Brain pericyte (primary cell): ENCODE measurements at regions not wholly inside any gene's neighbourhood (a gene's known extent, or its start where the extent isn't known, plus 50 kb on each side); places are given as distances from the start of the nearest gene placed in this dataset.
"Not testable (repeated sequence)": the region's sequence is repeated elsewhere in the genome, so short reads cannot be mapped to it uniquely, and the experiment has no call there.

Experiments used
- DNase-seq: peaks from one replicate; pipeline ENCODE4 v3.0.0-alpha.2; 2012; ENCODE audit warnings: low read depth, low spot score

DNA sequence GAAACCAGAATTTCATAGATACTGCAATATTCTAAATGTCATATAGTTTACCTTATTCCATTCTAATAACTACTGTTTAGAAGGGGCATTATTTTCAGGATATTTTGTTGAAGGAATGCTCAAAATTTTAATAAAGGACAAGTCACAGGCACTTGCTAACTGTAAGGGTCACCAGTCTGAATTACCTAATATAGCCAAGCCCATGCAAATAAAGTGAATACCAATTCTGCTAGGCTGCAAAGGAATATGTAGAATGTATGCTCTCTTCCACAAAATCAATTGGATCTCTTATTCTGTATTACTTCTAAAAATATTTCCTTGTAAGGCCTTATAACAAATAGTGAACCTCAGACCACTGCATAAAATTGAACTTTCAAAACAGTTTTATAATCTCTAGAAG lies 52.3 kb upstream of the FAT4 start:
- no peak for DNase-seq

DNA sequence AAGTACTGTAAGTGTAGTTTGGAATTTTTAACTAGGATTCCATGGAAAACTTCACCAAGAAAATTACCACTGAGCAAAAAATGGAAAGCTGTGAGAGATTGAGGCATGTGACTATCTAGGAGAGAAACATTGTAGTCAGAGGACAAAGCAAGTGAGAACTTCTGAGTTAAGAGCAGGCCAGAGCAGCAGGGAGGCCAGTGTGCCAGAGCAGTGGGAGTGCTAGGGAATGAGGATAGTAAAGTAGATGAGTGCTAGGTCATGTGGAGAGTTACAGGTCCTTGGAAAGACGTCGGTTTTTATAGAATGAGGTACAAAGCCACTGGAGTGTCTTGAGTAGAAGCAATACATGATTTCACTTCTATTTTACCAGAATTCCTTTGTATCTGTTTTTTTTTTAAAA lies 52.7 kb upstream of the FAT4 start:
- no peak for DNase-seq

DNA sequence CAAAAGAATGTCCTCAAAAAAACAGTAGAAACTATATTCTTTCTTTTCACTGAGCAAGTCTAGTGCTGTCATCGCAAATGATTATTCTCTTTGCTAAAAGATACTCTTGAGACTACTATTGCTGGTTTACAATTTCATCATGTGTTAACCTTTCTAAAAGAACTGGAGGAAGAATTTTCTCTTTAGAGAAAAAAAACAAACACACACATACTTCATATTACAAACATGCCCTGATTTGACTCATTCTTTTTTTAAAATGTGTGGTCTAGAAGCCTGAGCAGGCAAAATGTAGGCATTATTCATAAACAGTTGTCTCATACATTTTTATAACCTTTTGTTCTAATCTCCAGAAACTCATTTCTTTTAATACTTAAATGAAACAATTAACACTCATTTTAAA lies 60.6 kb upstream of the FAT4 start:
- peak; percentile 45 for DNase-seq

DNA sequence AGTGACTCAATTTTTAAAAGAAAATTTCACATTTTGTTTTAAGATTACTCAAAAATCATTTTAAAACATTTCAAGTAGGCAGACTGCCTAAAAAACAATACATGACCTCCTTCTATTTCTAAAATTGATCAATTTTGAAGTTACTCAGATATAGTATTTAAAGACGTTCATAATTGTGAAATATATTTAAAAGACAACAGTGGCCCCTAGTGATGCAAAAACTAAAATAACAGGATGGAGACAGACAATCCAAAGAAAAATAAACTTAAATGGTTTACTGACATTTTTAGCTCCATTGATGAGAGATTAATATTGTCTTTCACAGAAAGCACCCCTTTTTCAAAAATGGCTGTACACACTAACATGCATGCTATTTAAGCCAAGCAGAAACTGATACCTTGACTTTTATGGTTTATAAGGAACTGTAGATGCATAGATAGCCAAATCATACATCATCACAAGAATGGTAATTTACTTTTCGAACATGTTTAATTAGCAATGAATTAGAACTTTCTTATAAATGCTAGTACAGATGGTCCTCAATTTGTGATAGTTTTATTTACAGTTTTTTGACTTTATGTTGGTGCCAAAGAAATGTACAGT lies 69.8 kb upstream of the FAT4 start:
- no peak for DNase-seq

DNA sequence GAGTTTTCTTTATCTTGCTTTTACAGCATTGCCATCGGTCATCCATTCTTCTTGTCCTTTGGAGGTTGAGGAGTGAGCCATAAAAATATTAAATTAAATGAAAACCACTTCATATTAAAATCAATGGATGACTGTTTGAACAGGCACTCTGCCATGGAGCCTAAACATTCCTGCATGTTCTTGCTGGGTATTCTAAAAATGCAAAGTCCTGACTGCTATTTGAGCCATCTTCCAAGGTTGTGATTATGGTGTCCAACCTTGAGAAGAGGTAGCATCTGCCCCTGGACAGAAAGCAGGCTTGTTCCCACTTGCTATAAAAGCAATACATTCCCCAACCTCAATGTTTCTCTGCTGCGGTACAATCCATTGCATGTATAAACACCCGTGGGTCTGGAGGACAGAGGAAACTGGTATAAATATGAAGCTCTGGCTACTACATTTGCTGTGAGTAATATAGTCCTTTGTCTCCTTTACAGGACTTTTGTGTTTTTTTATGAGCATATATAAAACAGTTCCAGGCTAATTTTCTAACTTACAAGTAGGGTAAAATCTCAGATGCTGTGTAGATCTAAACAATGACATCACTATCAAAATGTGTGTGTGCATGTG lies 70.9 kb upstream of the FAT4 start:
- no peak for DNase-seq

DNA sequence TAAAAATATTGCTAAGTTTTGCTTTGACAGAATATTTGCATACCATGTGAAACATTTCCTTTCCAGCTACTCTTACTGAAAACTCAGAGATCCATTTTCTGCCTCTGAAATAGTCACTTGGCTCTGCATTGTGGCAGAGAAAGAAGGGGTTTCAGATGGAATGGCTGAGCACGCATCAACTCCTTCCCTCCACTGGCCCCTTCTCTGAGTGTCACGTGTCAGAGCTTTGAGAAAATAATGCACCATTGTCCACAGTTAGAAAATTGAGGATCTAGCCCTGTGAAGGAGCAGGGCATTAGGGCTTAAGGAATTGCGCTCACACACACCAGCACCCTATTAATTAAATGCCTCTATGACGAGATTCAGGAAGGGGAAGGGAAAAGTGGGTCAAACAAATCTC lies 78.8 kb upstream of the FAT4 start:
- no peak for DNase-seq

DNA sequence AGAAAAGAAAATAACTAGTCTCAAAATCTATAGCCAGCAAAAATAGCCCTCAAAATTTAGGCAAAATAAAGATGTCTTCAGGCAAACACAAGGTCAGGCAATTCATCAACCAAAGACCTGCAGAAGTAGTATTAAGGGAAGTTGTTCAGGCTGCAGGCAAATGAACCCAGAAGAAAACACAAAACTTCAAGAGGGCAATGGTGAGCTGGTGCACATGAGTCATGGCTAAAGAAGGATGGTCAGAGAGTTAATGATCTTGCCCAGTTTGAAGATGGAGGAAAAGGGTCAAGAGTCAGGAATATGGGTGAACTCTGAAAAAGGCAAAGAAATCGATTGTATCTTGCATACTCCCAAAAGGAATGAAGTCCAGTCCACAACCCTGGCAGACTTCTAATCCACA lies 83.1 kb upstream of the FAT4 start:
- DNase-seq = no peak

DNA sequence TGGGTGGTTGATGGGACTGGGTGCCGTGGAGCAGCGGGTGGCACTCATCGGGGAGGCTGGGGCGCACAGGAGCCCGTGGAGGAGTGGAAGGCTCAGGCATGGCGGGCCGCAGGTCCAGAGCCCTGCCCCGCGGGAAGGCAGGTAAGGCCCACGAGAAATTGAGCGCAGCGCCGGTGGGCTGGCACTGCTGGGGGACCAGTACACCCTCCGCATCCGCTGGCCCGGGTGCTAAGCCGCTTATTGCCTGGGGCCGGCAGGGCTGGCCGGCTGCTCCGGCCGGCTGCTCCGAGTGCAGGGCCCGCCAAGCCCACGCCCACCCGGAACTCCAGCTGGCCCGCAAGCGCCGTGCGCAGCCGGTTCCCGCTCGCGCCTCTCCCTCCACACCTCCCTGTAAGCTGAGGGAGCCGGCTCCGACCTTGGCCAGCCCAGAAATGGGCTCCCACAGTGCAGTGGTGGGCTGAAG lies 85.1 kb upstream of the FAT4 start:
- no peak for DNase-seq

DNA sequence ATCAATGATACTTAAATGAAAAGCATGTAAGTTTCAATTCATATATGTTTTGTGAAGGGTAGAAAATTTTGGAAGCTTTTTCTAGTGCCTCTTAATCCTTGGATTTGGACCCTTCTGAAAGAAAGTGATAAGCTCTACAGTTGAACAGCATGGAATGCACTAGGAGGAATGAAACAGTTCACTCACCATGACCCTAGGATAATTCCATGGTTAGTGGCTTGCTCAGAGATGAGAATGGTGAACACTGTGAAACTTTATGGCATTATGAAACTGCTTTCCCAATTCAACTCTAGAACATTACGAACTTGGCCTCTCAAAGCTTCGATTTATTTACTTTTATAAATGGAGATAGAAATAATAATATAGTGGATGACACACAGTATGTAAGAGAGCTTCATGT lies 88.9 kb upstream of the FAT4 start:
- DNase-seq = no peak

DNA sequence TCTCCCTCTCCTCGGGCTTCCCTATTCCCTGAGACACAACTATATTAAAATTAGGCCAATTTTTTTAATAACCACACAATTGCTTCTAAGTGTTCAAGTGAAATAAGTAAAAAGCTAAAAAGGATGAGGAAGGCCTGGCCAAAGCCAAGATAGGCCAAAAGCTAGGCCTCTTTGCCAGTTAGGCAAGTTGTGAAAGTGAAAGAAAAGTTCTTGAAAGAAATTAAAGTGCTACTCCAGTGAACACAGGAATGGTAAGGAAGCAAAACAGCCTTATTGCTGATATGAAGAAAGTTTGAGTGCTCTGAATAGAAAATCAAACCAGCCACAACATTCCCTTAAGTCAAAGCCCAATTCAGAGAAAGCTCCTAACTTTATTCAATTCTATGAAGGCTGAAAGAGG lies 114.2 kb upstream of the FAT4 start:
- no peak for DNase-seq

DNA sequence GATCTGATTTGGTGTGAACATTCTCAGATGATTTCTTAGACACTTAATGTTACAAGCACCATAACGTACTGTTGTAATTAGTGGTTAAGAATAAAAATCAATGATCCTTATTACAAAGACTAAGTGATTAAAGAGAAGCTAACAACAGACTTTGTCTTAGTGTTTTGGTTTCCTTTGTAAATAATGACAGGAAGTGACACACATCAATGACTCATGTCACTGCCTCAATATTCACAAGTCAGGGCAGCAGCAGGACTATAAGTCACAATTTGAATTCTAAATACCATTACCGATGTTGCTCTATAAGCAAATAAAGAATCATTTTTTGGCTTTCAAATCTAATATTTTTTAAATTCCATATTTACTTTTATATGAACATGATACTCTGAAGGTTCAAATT lies 115.8 kb upstream of the FAT4 start:
- DNase-seq = no peak

DNA sequence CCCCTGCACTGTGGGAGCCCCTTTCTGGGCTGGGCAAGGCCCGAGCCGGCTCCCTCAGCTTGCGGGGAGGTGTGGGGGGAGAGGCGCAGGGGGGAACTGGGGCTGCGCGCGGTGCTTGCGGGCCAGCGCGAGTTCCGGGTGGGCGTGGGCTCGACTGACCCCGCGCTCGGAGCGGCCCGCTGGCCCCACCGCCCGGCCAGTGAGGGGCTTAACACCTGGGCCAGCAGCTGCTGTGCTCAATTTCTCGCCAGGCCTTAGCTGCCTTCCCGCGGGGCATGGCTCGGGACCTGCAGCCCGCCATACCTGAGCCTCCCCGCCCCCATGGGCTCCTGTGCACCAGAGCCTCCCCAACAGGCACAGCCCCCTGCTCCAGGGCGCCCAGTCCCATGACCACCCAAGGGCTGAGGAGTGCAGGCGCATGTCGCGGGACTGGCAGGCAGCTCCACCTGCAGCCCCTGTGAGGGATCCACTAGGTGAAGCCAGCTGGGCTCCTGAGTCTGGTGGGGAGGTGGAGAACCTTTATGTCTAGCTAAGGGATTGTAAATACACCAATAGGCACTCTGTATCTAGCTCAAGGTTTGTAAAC lies 122.8 kb upstream of the FAT4 start:
- DNase-seq = not testable (repeated sequence)

DNA sequence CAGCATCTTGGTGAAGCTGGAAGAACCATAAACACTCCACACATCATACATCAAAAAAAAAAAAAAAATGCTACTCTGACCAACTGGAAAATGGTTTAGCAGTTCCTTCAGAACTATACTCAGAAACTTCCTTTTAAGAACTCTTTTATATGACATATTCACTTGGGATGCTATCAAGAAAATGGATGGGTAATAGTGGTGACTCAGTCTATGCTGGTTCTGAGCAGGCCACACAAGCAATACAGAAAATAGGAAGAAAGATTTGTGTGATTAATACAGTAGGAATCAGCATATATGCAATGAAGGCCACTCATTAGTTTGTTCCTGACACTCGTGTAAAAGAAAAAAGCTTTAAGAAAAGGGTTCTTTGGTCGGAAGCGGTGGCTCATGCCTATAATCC lies 123.5 kb upstream of the FAT4 start:
- no peak for DNase-seq

DNA sequence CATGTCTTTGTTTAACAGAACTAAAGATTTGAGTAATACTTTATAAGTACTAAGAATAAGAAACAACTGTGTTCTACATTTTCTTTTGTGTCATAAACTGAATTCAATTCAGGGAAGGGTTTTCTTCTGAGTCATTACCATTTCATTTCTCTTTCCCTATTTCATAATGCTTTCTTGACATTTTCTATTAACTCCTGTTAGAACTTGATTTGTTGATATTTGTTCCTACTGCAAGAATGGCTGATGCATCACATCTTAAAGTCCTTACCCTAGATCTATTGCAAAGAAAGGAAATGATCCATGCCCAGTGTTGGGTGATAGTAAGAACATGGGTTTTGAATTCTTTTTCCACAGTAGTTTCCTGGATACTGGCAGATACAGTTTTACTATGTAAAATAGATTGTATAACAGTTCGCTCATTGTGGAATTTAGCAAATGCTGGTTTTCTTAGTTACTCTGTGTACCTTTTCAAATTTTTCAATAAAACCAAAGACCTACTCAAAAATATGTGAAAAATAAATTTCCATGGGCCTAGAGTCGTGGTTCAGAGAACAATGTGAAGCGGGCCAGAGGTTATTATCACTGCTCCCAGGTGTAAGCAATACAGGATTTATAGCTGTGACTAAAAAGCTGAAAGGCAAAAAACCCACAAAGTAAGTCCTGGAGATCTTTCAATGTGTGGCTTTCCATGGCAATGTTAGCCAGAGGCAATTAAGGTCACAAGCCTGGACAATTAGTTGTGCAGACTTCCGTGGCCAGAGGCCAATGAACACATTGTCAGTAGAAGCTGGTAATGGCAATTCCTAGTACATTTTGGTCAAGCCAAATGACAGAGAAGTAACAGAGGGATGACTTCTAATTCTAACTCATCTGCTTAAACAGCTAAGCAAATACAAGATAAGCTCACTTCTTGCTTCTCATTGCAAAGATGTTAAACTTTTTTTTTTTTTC lies 127.3 kb upstream of the FAT4 start:
- no peak for DNase-seq

DNA sequence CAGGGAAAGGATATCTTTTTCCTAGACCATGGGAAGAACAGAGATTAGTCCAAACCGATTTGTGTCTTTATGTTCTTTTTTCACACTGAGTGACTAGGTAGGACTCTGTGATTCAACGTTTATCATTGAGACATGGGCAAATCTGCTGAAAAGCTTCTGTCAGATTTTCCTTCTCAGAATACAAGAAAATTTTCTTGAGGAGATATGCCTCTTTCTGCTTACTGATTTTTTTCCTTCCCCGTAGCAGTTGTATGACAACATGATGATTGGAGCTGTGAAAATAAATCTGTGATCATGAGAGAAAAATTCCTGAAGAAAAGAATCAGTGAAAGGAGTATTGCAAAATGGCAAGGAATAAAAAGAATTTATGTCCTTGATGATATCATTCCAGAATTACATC lies 130.6 kb upstream of the FAT4 start:
- DNase-seq = no peak

DNA sequence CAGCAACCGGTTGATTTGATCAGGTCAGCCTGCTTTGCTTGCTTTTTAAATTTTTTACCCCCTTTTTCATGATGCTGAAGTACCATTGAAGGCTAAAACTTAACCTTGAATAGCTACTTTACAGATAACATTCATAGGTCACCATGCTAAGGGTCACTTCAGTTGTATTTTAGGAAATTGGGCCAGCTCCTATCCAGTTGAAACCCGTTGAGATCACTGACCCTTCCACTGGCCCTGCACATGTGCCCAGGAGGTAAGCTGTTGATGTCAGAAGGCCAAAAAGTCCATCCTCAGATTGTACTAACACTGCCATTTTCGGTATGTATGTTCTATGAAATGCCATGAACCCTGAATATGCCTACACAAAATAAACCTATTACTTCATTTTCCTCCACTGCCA lies 133.0 kb upstream of the FAT4 start:
- DNase-seq = no peak

DNA sequence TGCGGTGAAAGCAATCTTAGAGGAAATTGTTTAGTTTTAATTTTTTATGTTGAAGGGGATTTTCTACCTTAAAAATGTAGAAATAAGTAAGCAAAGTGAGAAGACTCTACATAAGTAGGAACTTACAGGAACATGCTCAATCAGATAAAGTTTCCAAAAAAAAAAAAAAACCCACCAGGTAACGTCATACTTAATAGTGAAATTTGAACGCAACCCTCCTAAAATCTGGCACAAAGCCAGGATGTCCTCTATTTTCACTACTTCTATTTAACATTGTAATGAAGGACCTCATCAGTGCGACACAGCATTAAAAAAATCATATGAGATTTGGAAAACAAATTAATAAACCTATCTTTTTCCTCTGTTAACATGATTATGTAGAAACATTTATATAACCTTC lies 135.0 kb upstream of the FAT4 start:
- DNase-seq = no peak

DNA sequence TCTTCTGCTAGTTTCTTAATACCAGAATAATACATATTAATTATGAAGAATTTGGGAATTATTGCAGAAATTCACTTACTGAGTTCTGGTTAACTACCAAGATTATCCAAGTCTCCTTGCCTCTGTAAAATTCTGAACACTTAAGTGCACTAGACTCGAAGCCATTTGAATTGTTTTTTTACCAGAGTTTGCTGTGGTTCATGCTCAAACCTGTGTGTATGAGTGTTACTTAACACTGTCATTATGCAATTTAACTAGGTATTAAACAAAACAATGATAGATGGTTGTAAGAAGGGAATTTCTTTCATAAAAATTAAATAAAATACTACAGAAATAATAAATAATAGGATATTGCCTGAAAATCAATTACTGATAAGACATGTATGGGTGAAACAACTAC lies 145.6 kb upstream of the FAT4 start:
- DNase-seq = no peak

DNA sequence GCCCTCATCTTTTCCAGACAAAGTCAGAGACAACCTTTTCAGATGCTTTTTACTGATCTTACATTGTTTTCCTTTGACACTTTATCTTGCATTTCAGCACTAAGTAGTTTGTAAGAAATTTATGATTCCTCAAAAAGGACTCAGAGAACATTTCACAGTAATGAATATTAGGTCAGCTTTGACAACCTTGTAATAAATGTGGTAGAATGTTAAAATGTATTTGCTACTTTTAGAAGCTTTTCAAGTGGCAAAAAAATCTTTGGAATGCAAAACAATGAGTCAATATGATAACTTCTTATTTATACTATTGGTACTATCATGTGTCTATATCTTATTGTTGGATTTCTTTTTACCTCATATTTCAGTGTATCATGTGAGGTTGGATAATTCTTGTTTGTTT lies 146.2 kb upstream of the FAT4 start:
- no peak for DNase-seq

DNA sequence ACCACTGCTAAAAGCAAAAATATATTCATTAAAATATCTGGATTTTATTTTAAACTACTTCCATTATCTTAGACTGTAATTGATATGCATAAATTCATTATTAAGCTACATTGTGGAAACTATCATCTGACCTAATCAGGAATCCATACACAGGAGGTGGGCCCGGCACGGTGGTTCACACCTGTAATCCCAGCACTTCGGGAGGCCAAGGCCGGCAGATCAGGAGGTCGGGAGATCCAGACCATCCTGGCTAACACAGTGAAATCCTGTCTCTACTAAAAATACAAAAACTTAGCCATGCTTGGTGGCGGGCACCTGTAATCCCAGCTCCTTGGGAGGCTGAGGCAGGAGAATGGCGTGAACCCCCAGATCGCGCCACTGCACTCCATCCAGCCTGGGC lies 148.7 kb upstream of the FAT4 start:
- DNase-seq = not testable (repeated sequence)

DNA sequence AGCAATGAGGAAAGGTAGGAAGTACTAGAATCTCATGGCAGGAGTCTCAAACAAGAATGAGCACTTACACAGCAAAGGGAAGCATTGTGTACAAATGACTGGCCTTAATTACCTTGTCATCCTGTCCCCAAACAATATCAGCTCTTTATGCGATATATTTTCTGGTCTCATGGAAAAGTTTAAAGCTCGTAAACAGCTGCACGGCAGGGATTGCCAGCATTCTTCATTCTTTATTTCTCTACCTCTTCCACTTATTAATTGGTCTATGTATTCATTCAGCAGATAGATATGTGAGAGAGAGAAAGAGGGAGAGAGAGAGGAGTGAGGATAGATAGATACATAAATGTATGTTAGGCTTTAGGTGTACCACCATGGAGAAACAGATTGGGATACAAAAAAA lies 155.8 kb upstream of the FAT4 start:
- no peak for DNase-seq

DNA sequence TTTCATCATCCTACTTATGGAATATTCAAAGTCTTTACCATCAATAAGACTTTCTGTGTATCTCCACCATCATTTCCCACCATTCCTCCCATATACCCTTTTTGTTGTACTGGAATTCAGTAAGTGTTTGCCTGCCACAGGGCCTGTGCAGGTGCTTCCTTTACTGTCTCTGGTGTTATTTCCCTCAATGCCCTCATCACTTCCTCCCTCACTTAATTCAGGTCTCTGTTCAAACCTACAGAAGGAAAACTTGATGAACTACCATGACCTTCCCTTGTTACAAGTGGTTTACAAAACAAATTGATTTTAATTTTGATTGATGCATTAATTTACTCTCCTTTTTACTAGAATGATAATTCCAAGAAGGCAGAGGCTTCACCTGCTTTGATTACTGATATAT lies 159.5 kb upstream of the FAT4 start:
- DNase-seq = no peak
